Omental fat pad (tissue), 3 donors: ENCODE measurements at regions not wholly inside any gene's neighbourhood (a gene's known extent, or its start where the extent isn't known, plus 50 kb on each side); places are given as distances from the start of the nearest gene placed in this dataset.
"Not testable (repeated sequence)": the region's sequence is repeated elsewhere in the genome, so short reads cannot be mapped to it uniquely, and the experiment has no call there.

Experiments
- ATAC-seq: fragments of 150-250 bp; one replicate; pipeline ENCODE4 v1.9.1; 2016; ENCODE audit warnings: mild to moderate bottlenecking, moderate library complexity; ENCODE audit not compliant: low FRiP score
- DNase-seq: peaks from one replicate; pipeline ENCODE4 v3.0.0-alpha.2; 2019; ENCODE audit warnings: low spot score
- TF ChIP-seq, protein P1 (sequence below), 3 donors: fragments of 450-650 bp; IDR thresholded peaks; one replicate each; pipeline ENCODE4 v1.5.1; 2016 to 2017; ENCODE audit warnings: antibody characterized with exemption in 3 of 3, mild to moderate bottlenecking in 3 of 3, moderate library complexity in 2 of 3

DNA sequence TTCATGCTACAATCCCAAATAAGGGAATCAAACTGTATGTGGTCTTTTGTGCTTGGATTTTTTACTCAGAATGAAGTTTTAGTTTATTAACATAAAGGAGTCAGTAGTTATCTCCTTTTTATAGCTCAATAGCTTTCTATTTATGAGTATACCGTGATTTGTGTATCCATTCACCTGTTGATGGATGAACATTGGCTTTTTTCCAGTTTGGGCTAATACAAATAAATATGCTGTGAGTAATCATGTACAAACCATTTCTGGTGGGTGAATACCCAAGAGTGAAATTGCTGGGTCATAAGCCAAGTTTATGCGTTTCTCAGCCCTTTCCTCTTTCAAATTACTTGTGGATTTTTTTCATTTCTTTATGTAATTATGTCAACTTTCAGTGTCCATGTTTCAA is 395.3 kb downstream of the OSTF1 start:
- TF ChIP-seq, protein P1, sequence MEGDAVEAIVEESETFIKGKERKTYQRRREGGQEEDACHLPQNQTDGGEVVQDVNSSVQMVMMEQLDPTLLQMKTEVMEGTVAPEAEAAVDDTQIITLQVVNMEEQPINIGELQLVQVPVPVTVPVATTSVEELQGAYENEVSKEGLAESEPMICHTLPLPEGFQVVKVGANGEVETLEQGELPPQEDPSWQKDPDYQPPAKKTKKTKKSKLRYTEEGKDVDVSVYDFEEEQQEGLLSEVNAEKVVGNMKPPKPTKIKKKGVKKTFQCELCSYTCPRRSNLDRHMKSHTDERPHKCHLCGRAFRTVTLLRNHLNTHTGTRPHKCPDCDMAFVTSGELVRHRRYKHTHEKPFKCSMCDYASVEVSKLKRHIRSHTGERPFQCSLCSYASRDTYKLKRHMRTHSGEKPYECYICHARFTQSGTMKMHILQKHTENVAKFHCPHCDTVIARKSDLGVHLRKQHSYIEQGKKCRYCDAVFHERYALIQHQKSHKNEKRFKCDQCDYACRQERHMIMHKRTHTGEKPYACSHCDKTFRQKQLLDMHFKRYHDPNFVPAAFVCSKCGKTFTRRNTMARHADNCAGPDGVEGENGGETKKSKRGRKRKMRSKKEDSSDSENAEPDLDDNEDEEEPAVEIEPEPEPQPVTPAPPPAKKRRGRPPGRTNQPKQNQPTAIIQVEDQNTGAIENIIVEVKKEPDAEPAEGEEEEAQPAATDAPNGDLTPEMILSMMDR (IDR thresholded peaks at IDR 0.05): no peak
- peak; percentile 51 for ATAC-seq
- no peak for DNase-seq

DNA sequence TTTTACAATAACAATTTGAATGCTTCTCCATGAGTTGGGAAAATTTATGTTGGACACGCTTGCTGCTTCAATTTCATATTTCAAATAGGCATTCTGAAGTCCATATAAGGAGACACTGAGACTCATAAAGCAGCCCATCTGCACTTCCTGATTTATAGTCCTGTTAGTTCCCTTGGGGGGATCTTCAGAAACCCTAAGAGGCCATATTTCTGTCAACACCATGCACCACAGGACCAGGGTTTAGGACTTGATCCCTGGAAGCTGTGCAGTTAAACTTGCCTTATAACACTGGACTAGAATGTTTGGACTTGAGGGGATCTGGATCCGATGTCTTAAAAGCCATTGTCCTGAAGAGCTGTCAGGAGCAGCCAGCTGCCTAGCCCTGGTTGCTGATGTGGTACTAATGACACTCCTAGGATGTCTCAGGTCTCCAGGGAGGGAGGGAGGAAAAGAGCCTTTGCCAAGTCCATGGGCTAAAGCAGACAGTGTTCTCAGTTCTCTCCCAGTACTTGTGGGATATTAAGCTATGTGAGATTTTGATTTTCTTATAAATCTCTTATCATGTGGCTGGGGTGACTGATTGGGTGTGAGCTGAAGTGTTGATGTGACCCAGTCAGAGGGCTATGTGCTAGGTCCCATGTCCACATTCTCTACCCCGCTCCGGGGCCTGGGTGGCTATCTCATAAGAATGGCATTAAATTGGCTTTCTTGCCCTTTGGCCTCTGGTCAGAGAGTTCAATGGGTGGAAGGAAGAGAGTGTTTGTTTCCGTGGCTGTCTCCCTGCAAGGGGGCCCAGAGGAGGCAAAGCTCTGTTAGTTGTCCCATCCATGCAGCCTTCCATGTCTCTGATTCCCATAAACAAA is 399.8 kb downstream of the OSTF1 start:
- ATAC-seq (no peak), DNase-seq (no peak)

DNA sequence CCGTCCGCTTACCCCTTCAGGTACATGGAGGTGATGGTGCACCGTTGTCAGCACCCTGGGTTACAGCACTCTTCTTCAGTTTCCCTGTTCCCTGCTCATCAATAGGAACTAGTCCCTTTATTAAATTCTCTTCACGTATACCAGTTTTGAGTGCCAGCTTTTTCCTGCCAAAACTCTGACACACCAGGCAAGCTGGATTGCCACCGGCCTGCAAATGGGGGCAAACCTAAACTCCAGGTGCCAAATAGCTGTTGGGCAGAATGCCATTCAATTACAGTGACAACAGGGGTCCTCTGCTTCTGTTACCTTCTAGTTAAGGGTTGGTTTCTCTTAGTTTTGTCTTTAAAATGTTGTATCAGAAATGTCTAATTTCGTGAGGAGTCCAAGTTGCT is 400.4 kb downstream of the OSTF1 start:
- no peak for DNase-seq
- TF ChIP-seq, protein P1 (IDR thresholded peaks at IDR 0.05): no peak
- ATAC-seq: no peak

More for the DNA sequence above, 399.8 kb downstream of the OSTF1 start:
- TF ChIP-seq, protein P1 (IDR thresholded peaks at IDR 0.05): no peak

DNA sequence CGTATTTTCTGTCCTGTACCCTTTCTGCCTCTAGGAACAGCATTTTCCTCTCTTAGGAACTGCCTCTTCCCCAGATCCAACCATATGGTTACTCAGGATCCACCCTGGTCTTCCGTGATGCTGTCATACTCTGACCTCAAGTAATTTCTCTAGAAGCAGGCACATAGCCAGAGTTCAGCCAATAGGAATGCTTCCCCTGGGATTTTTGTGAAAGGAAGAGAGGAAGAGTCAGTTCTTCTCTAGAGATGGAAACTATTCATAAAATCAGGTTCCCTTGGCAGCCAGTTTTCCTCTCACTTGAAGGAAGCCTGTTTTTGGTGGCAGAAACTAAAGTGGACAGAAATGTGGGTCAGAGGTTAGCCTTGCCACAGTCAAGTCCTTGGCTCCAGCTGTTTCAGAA is 400.1 kb upstream of the PCSK5 start:
- DNase-seq (no peak), ATAC-seq (no peak)
- TF ChIP-seq, protein P1 (IDR thresholded peaks at IDR 0.05): no peak

DNA sequence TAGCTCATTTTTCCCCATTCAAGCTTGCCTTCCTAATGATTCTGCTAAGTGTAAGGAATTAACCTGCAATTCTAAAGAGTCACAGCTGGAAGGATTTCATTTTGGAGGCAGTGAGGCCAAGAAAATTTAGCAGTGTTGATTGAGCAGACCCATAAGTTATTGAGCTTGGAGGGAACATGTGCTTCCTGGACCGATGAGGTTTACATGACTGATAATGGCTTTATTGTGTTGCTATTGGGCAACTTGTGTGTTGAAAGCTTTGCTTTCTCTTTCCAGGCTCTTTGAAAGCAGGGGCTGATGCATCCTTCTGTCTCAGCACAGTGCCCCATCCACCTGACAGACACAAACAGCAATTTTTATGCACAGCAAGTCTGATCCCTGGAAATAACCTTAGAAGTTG is 398.9 kb upstream of the PCSK5 start:
- DNase-seq: no peak
- no peak for ATAC-seq

DNA sequence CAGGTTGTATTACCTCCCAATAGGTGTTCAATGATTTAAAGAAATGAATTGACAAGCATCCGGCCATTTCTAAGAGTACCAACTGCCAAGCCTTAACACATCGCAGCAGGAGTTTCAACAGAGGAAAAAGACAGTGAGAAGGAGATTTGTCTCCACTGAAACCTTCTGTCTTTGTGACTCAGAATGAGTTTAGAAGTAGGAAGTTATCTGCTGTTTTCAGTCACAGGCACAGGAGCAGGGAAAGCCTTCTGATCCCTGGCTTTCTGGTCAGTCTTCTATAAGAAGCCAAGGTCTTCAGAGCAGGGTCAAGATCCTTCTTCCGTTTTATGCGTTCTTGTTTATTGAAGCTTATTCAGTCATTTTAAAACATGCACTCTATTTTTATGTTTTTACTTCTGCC is 390.7 kb upstream of the PCSK5 start:
- TF ChIP-seq, protein P1 (IDR thresholded peaks at IDR 0.05): no peak
- DNase-seq (no peak), ATAC-seq (no peak)

More for the DNA sequence above, 398.9 kb upstream of the PCSK5 start:
- TF ChIP-seq, protein P1 (IDR thresholded peaks at IDR 0.05): no peak

DNA sequence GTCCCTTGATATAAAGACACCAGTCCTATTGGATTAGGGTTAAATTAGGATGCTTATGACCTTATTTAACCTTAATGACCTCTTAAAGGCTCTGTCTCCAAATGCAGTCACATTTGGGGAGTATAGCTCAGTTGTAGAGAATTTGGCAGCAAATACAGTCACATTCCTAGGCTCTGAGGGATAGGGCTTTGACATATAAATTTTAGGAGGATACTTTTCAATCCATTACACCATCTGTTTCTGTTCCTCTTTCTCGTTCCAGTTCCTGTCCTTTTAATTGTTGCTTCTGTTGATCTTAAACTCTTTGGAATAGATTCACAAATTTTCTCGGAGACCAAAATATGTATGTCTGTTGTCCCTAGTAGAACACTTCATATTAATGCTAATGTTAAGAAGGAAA is 390.0 kb upstream of the PCSK5 start:
- TF ChIP-seq, protein P1 (IDR thresholded peaks at IDR 0.05): no peak
- no peak for ATAC-seq

DNA sequence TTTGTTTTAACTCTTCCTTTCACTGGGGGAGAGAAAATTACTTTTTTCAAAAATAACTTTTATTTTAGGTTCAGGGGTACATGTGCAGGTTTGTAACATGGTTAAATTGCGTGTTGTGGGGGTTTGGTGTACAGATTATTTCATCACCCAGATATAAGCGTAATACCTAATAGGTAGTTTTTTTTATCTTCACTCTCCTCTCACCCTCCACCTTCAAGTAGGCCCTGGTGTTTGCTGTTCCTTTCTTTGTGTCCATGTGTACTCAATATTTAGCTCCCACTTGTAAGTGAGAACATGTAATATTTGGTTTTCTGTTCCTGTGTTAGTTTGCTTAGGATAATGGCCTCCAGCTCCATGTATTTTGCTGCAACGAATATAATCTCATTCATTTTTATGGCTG is 389.5 kb upstream of the PCSK5 start:
- not testable (repeated sequence) for ATAC-seq, DNase-seq

More for the DNA sequence above, 390.0 kb upstream of the PCSK5 start:
- no peak for DNase-seq
